Colonic mucosa (tissue), 4 donors: ENCODE measurements at regions not wholly inside any gene's neighbourhood (a gene's known extent, or its start where the extent isn't known, plus 50 kb on each side); places are given as distances from the start of the nearest gene placed in this dataset.
"Not testable (repeated sequence)": the region's sequence is repeated elsewhere in the genome, so short reads cannot be mapped to it uniquely, and the experiment has no call there.

Source experiments
- DNase-seq: peaks from one replicate; pipeline ENCODE4 v3.0.0-alpha.2; 2020
- H3K27ac ChIP-seq: fragments of 200-600 bp; one replicate; pipeline ENCODE4 v1.8.0; 2021
- H3K27me3 ChIP-seq: fragments of 200-600 bp; one replicate; pipeline ENCODE4 v1.8.0; 2021
- H3K36me3 ChIP-seq: fragments of 200-600 bp; one replicate; pipeline ENCODE4 v1.8.0; 2021
- H3K4me1 ChIP-seq: fragments of 200-600 bp; one replicate; pipeline ENCODE4 v1.8.0; 2021; ENCODE audit warnings: mild to moderate bottlenecking
- H3K4me3 ChIP-seq: fragments of 200-600 bp; one replicate; pipeline ENCODE4 v1.8.0; 2021
- H3K9ac ChIP-seq, 2 donors: one replicate each; pipeline ENCODE4 v1.7.0; 2013; ENCODE audit warnings: control low read depth in 2 of 2, low read depth in 2 of 2, low read length in 2 of 2
- H3K9me3 ChIP-seq: fragments of 200-600 bp; one replicate; pipeline ENCODE4 v1.8.0; 2021
- intact Hi-C: fragments of 100-400 bp; cut with DNase I; formaldehyde crosslinking; loops from one replicate; pipeline ENCODE4 v1.14.1; 2022
- TF ChIP-seq, protein P1 (sequence below): fragments of 200-600 bp; IDR thresholded peaks from one replicate; pipeline ENCODE4 v1.8.0; 2022; ENCODE audit warnings: antibody characterized with exemption, mild to moderate bottlenecking
- donor health status: healthy.
- donor health status: DM: no; HTN: no; CAD: no.
- donor health status: DM: no; HTN: no; CAD: no.

DNA sequence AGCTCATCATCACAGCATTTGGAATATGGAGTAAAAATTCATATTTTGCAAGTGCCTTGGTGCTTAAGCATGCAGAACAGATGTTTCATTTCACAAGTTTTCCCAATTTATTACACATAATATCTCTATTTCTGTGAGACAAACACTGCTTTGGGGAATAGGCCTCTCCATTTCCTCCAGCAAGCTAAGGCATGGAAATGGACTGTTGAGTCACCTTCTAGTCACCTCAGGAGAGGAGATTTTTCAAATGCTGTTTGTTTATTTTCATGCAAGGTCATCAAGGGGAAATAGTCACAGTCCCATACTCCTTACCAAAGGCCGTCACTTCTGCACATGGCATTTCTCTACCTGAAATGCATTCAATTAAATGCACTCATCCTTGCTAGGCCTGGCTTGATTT, 57.4 kb upstream of the NUTM2D start:
- not testable (repeated sequence) for H3K27ac ChIP-seq

DNA sequence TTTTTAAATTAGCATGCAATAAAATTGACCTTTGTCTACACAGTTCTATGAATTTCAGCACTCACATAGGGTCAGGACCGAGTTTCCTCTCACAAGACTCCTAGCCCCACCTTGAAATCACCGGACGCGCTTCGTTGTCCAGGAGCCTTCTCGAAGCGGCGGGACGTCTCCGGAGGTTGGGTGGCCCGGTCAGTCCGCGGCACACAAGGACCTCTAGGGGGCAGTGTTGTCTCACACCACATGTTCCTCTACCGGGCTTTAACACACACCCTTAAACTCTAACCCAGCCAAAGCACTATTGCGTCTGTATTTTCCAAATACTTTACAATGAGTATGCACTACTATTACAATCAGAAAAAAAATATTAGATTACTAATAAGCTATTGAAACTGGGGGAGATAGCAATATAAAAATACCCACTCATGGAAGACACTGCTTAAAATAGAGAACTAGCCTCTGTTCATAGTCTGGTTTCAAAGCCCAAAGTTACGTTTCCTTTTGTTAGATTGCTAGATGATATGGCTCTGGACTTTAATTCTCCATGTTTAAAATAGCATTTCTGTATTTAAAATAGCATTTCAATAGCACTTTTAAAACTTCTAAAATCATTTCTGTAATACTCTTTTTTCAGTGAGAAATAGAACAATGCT, 56.0 kb upstream of the NUTM2D start:
- DNase-seq = peak; percentile 84
- TF ChIP-seq, protein P1, sequence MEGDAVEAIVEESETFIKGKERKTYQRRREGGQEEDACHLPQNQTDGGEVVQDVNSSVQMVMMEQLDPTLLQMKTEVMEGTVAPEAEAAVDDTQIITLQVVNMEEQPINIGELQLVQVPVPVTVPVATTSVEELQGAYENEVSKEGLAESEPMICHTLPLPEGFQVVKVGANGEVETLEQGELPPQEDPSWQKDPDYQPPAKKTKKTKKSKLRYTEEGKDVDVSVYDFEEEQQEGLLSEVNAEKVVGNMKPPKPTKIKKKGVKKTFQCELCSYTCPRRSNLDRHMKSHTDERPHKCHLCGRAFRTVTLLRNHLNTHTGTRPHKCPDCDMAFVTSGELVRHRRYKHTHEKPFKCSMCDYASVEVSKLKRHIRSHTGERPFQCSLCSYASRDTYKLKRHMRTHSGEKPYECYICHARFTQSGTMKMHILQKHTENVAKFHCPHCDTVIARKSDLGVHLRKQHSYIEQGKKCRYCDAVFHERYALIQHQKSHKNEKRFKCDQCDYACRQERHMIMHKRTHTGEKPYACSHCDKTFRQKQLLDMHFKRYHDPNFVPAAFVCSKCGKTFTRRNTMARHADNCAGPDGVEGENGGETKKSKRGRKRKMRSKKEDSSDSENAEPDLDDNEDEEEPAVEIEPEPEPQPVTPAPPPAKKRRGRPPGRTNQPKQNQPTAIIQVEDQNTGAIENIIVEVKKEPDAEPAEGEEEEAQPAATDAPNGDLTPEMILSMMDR = peak; percentile 22
- H3K4me1 ChIP-seq, H3K36me3 ChIP-seq, H3K9me3 ChIP-seq, H3K27me3 ChIP-seq, H3K4me3 ChIP-seq, H3K9ac ChIP-seq, intact Hi-C loops, H3K27ac ChIP-seq: not testable (repeated sequence)

More for the DNA sequence above, 57.4 kb upstream of the NUTM2D start:
- H3K36me3 ChIP-seq, H3K9ac ChIP-seq, H3K4me3 ChIP-seq, H3K9me3 ChIP-seq, H3K27me3 ChIP-seq, DNase-seq, H3K4me1 ChIP-seq, intact Hi-C loops: not testable (repeated sequence)

DNA sequence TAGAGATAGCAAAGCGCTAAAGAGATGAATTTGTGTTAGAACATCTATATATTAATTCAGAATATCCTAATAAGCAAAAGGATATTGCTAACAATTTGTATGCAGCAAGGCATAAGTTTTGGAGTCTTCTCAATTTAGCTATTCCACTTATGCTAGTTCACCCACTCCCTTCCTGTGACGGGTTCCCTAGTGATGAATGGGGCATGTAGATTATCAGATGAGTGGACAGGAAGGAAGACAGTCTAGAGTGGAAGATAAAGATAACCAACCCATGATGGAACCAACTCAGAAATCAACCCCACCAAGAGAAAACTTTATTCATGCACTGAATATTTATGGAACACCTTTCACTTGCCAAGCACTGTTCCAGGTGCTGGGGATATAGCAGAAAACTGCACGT, 55.4 kb upstream of the NUTM2D start:
- H3K4me3 ChIP-seq, H3K36me3 ChIP-seq, H3K27me3 ChIP-seq, H3K9me3 ChIP-seq, DNase-seq, intact Hi-C loops, H3K27ac ChIP-seq, H3K4me1 ChIP-seq, H3K9ac ChIP-seq: not testable (repeated sequence)

DNA sequence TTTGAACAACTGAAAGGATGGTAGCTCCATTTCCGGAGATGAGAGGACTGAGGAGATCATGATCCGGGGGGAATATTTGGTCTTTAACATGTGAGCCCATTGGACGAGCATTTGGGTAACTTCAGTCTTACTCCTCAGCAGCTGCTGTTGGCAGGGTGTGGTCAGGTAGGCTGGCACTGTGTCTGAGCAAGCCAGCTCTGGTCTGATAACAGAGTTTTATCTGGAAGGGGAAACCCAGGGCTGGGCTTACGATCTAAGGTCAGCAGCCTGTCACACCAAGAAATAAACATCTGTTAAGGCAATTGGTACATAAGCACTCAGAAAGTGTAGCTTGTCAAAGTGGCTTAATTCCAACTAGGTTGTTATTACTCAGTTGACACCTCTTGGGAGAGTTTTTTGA, 53.8 kb upstream of the NUTM2D start:
- H3K36me3 ChIP-seq, H3K4me1 ChIP-seq, H3K27me3 ChIP-seq, H3K27ac ChIP-seq, H3K9me3 ChIP-seq, DNase-seq, H3K4me3 ChIP-seq, intact Hi-C loops, H3K9ac ChIP-seq: not testable (repeated sequence)

DNA sequence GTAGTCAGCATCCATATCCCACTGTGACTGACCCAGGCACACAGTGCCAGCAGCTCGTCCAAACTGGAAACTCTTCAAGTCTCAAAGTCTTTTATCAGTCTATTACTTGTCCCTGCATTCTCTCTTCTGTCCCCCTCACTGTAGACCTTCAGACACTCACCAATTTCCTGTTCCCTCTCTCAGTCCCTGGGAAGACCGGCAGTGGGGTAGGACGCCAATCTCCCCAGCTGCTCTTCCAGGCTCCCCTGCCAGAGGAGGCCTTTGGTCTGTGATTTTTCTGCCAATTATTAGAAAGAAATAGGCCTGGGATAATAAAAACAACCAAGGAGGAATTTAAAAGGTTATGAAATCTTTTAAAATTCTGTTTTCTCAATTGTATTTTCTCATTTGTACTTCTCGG, 50.9 kb upstream of the NUTM2D start:
- H3K27me3 ChIP-seq, H3K36me3 ChIP-seq, H3K9ac ChIP-seq, intact Hi-C loops, H3K9me3 ChIP-seq, DNase-seq, H3K4me1 ChIP-seq, H3K27ac ChIP-seq, H3K4me3 ChIP-seq: not testable (repeated sequence)
